ENCODE measurements at regions not wholly inside any gene's neighbourhood (a gene's known extent, or its start where the extent isn't known, plus 50 kb on each side); places are given as distances from the start of the nearest gene placed in this dataset.

GRCh38 chr11:122234780-122235179 is 118.8 kb upstream of the BLID start:
- no peak overlapping the region for H3K9ac ChIP-seq (ENCODE audit: low read length in 5 of 5)
- H3K36me3 ChIP-seq (ENCODE audit: control insufficient read depth in 5 of 5, insufficient read depth in 5 of 5, low read length in 5 of 5): no peaks in the 10 kb centered on the region
- H3K27me3 ChIP-seq (ENCODE audit: control insufficient read depth in 5 of 5, insufficient read depth in 4 of 5, low read length in 5 of 5): no peaks in the 10 kb centered on the region
- peaks cover 0 to 13% (median 8%) of the 10 kb centered on the region in 5 donors for H3K4me1 ChIP-seq (ENCODE audit: control insufficient read depth in 5 of 5, insufficient read depth in 5 of 5, low read length in 5 of 5)
- peak overlapping the region; percentile 78 for H3K27ac ChIP-seq (ENCODE audit: low read depth, low read length)
- no peak overlapping the region for H3K4me3 ChIP-seq (ENCODE audit: low read depth in 1 of 5, low read length in 5 of 5)
- no peaks in the 10 kb centered on the region for H3K9me3 ChIP-seq (ENCODE audit: control insufficient read depth in 5 of 5, low read length in 5 of 5)

- H3K4me1 ChIP-seq (ENCODE audit: control insufficient read depth in 5 of 5, insufficient read depth in 5 of 5, low read length in 5 of 5): peaks cover 0 to 18% (median 10%) of the 10 kb centered on the region in 5 donors
- H3K9me3 ChIP-seq (ENCODE audit: control insufficient read depth in 5 of 5, low read length in 5 of 5): no peaks in the 10 kb centered on the region
- no peak overlapping the region for H3K27ac ChIP-seq (ENCODE audit: low read depth, low read length)
- no peak overlapping the region for H3K4me3 ChIP-seq (ENCODE audit: low read depth in 1 of 5, low read length in 5 of 5)
- no peaks in the 10 kb centered on the region for H3K27me3 ChIP-seq (ENCODE audit: control insufficient read depth in 5 of 5, insufficient read depth in 4 of 5, low read length in 5 of 5)
- H3K36me3 ChIP-seq (ENCODE audit: control insufficient read depth in 5 of 5, insufficient read depth in 5 of 5, low read length in 5 of 5): no peaks in the 10 kb centered on the region
- H3K9ac ChIP-seq (ENCODE audit: low read length in 5 of 5): no peak overlapping the region
Measured at GRCh38 chr11:122234257-122234656, 118.2 kb upstream of the BLID start.

GRCh38 chr11:122232985-122233384 is 117.0 kb upstream of the BLID start:
- no peak overlapping the region for H3K4me3 ChIP-seq (ENCODE audit: low read depth in 1 of 5, low read length in 5 of 5)
- no peaks in the 10 kb centered on the region for H3K36me3 ChIP-seq (ENCODE audit: control insufficient read depth in 5 of 5, insufficient read depth in 5 of 5, low read length in 5 of 5)
- no peaks in the 10 kb centered on the region for H3K9me3 ChIP-seq (ENCODE audit: control insufficient read depth in 5 of 5, low read length in 5 of 5)
- no peaks in the 10 kb centered on the region for H3K27me3 ChIP-seq (ENCODE audit: control insufficient read depth in 5 of 5, insufficient read depth in 4 of 5, low read length in 5 of 5)
- peaks cover 0 to 24% (median 14%) of the 10 kb centered on the region in 5 donors for H3K4me1 ChIP-seq (ENCODE audit: control insufficient read depth in 5 of 5, insufficient read depth in 5 of 5, low read length in 5 of 5)
- H3K27ac ChIP-seq (ENCODE audit: low read depth, low read length): no peak overlapping the region
- no peak overlapping the region for H3K9ac ChIP-seq (ENCODE audit: low read length in 5 of 5)

- Histone ChIP-seq H3K27ac (ENCODE audit: low read depth, low read length) (no peak overlapping the region), H3K27me3 (ENCODE audit: control insufficient read depth in 5 of 5, insufficient read depth in 4 of 5, low read length in 5 of 5) (no peaks in the 10 kb centered on the region), H3K9me3 (ENCODE audit: control insufficient read depth in 5 of 5, low read length in 5 of 5) (no peaks in the 10 kb centered on the region), H3K4me1 (ENCODE audit: control insufficient read depth in 5 of 5, insufficient read depth in 5 of 5, low read length in 5 of 5) (peaks cover 0 to 20% (median 9%) of the 10 kb centered on the region in 5 donors), H3K9ac (ENCODE audit: low read length in 5 of 5) (no peak overlapping the region), H3K36me3 (ENCODE audit: control insufficient read depth in 5 of 5, insufficient read depth in 5 of 5, low read length in 5 of 5) (no peaks in the 10 kb centered on the region), H3K4me3 (ENCODE audit: low read depth in 1 of 5, low read length in 5 of 5) (peak overlapping the region in 4 of 5 donors; percentile 17 to 49 (median 34))
Measured at GRCh38 chr11:122230385-122230755, 114.4 kb upstream of the BLID start.

GRCh38 chr11:122229481-122230384 is 113.7 kb upstream of the BLID start:
- Histone ChIP-seq H3K9ac (ENCODE audit: low read length in 5 of 5) (no peak overlapping the region), H3K27ac (ENCODE audit: low read depth, low read length) (no peak overlapping the region), H3K4me1 (ENCODE audit: control insufficient read depth in 5 of 5, insufficient read depth in 5 of 5, low read length in 5 of 5) (peaks cover 0 to 18% (median 6%) of the 10 kb centered on the region in 5 donors)

GRCh38 chr11:122229078-122229477 is 113.1 kb upstream of the BLID start:
- Histone ChIP-seq H3K4me1 (ENCODE audit: control insufficient read depth in 5 of 5, insufficient read depth in 5 of 5, low read length in 5 of 5) (peaks cover 0 to 18% (median 6%) of the 10 kb centered on the region in 5 donors), H3K36me3 (ENCODE audit: control insufficient read depth in 5 of 5, insufficient read depth in 5 of 5, low read length in 5 of 5) (no peaks in the 10 kb centered on the region), H3K9me3 (ENCODE audit: control insufficient read depth in 5 of 5, low read length in 5 of 5) (no peaks in the 10 kb centered on the region), H3K27ac (ENCODE audit: low read depth, low read length) (no peak overlapping the region), H3K9ac (ENCODE audit: low read length in 5 of 5) (no peak overlapping the region), H3K27me3 (ENCODE audit: control insufficient read depth in 5 of 5, insufficient read depth in 4 of 5, low read length in 5 of 5) (no peaks in the 10 kb centered on the region), H3K4me3 (ENCODE audit: low read depth in 1 of 5, low read length in 5 of 5) (no peak overlapping the region)

More at GRCh38 chr11:122229481-122230384, 113.7 kb upstream of the BLID start:
- H3K9me3 ChIP-seq (ENCODE audit: control insufficient read depth in 5 of 5, low read length in 5 of 5): no peaks in the 10 kb centered on the region
- no peaks in the 10 kb centered on the region for H3K27me3 ChIP-seq (ENCODE audit: control insufficient read depth in 5 of 5, insufficient read depth in 4 of 5, low read length in 5 of 5)
- H3K36me3 ChIP-seq (ENCODE audit: control insufficient read depth in 5 of 5, insufficient read depth in 5 of 5, low read length in 5 of 5): no peaks in the 10 kb centered on the region
- peak overlapping the region in 4 of 5 donors; percentile 17 to 49 (median 34) for H3K4me3 ChIP-seq (ENCODE audit: low read depth in 1 of 5, low read length in 5 of 5)

GRCh38 chr11:122226810-122227379 is 110.9 kb upstream of the BLID start:
- Histone ChIP-seq H3K4me3 (ENCODE audit: low read depth in 1 of 5, low read length in 5 of 5) (no peak overlapping the region), H3K9me3 (ENCODE audit: control insufficient read depth in 5 of 5, low read length in 5 of 5) (no peaks in the 10 kb centered on the region), H3K27ac (ENCODE audit: low read depth, low read length) (no peak overlapping the region), H3K27me3 (ENCODE audit: control insufficient read depth in 5 of 5, insufficient read depth in 4 of 5, low read length in 5 of 5) (no peaks in the 10 kb centered on the region), H3K4me1 (ENCODE audit: control insufficient read depth in 5 of 5, insufficient read depth in 5 of 5, low read length in 5 of 5) (peaks cover 0 to 18% (median 6%) of the 10 kb centered on the region in 5 donors), H3K36me3 (ENCODE audit: control insufficient read depth in 5 of 5, insufficient read depth in 5 of 5, low read length in 5 of 5) (no peaks in the 10 kb centered on the region), H3K9ac (ENCODE audit: low read length in 5 of 5) (no peak overlapping the region)

GRCh38 chr11:122224867-122225266 is 108.9 kb upstream of the BLID start:
- H3K4me3 ChIP-seq (ENCODE audit: low read depth in 1 of 5, low read length in 5 of 5): no peak overlapping the region
- H3K27ac ChIP-seq (ENCODE audit: low read depth, low read length): no peak overlapping the region
- no peaks in the 10 kb centered on the region for H3K36me3 ChIP-seq (ENCODE audit: control insufficient read depth in 5 of 5, insufficient read depth in 5 of 5, low read length in 5 of 5)
- H3K9me3 ChIP-seq (ENCODE audit: control insufficient read depth in 5 of 5, low read length in 5 of 5): no peaks in the 10 kb centered on the region
- no peaks in the 10 kb centered on the region for H3K27me3 ChIP-seq (ENCODE audit: control insufficient read depth in 5 of 5, insufficient read depth in 4 of 5, low read length in 5 of 5)
- H3K9ac ChIP-seq (ENCODE audit: low read length in 5 of 5): no peak overlapping the region
- peaks cover 0 to 12% (median 6%) of the 10 kb centered on the region in 5 donors for H3K4me1 ChIP-seq (ENCODE audit: control insufficient read depth in 5 of 5, insufficient read depth in 5 of 5, low read length in 5 of 5)

GRCh38 chr11:122220321-122220720 is 104.3 kb upstream of the BLID start:
- H3K4me1 ChIP-seq (ENCODE audit: control insufficient read depth in 5 of 5, insufficient read depth in 5 of 5, low read length in 5 of 5): peaks cover 2 to 6% (median 5%) of the 10 kb centered on the region in 5 donors
- no peak overlapping the region for H3K27ac ChIP-seq (ENCODE audit: low read depth, low read length)
- no peaks in the 10 kb centered on the region for H3K9me3 ChIP-seq (ENCODE audit: control insufficient read depth in 5 of 5, low read length in 5 of 5)

GRCh38 chr11:122219791-122220190 is 103.8 kb upstream of the BLID start:
- H3K4me3 ChIP-seq (ENCODE audit: low read depth in 1 of 5, low read length in 5 of 5): no peak overlapping the region
- H3K4me1 ChIP-seq (ENCODE audit: control insufficient read depth in 5 of 5, insufficient read depth in 5 of 5, low read length in 5 of 5): peaks cover 2 to 11% (median 10%) of the 10 kb centered on the region in 5 donors
- H3K9ac ChIP-seq (ENCODE audit: low read length in 5 of 5): no peak overlapping the region
- H3K27me3 ChIP-seq (ENCODE audit: control insufficient read depth in 5 of 5, insufficient read depth in 4 of 5, low read length in 5 of 5): no peaks in the 10 kb centered on the region
- no peaks in the 10 kb centered on the region for H3K36me3 ChIP-seq (ENCODE audit: control insufficient read depth in 5 of 5, insufficient read depth in 5 of 5, low read length in 5 of 5)
- H3K27ac ChIP-seq (ENCODE audit: low read depth, low read length): no peak overlapping the region
- H3K9me3 ChIP-seq (ENCODE audit: control insufficient read depth in 5 of 5, low read length in 5 of 5): no peaks in the 10 kb centered on the region

More at GRCh38 chr11:122220321-122220720, 104.3 kb upstream of the BLID start:
- Histone ChIP-seq H3K36me3 (ENCODE audit: control insufficient read depth in 5 of 5, insufficient read depth in 5 of 5, low read length in 5 of 5) (no peaks in the 10 kb centered on the region), H3K27me3 (ENCODE audit: control insufficient read depth in 5 of 5, insufficient read depth in 4 of 5, low read length in 5 of 5) (no peaks in the 10 kb centered on the region), H3K4me3 (ENCODE audit: low read depth in 1 of 5, low read length in 5 of 5) (no peak overlapping the region), H3K9ac (ENCODE audit: low read length in 5 of 5) (no peak overlapping the region)
